Transverse colon (tissue), 4 donors: ENCODE measurements at regions not wholly inside any gene's neighbourhood (a gene's known extent, or its start where the extent isn't known, plus 50 kb on each side); places are given as distances from the start of the nearest gene placed in this dataset.

Experiments
- DNase-seq: peaks from one replicate; pipeline ENCODE4 v3.0.0-alpha.2; 2019
- H3K27ac ChIP-seq, 4 donors: fragments of 200-600 bp; sonication (generic); 2 replicates each; pipeline ENCODE4 v1.5.1; 2016 to 2018; ENCODE audit warnings: inconsistent platforms in 4 of 4
- H3K27me3 ChIP-seq: fragments of 200-600 bp; sonication (generic); 2 replicates; pipeline ENCODE4 v1.5.1; 2017; ENCODE audit warnings: inconsistent platforms
- H3K36me3 ChIP-seq, 4 donors: fragments of 200-600 bp; sonication (generic); 2 replicates each; pipeline ENCODE4 v1.5.1; 2017 to 2019; ENCODE audit warnings: inconsistent platforms in 4 of 4
- H3K4me1 ChIP-seq, 4 donors: fragments of 200-600 bp; sonication (generic); 2 replicates each; pipeline ENCODE4 v1.5.1; 2017 to 2020; ENCODE audit warnings: inconsistent platforms in 4 of 4
- H3K4me3 ChIP-seq, 4 donors: fragments of 200-600 bp; sonication (generic); 1 replicate in 1 of 4; 2 replicates in 3 of 4; pipeline versions ENCODE4 v1.5.1 to v1.6.1; 2017 to 2019; ENCODE audit warnings: inconsistent platforms in 4 of 4
- H3K9me3 ChIP-seq, 2 donors: fragments of 200-600 bp; sonication (generic); 2 replicates each; pipeline ENCODE4 v1.5.1; 2017 to 2019; ENCODE audit warnings: inconsistent platforms in 2 of 2
- EP300 ChIP-seq: sonication (generic); formaldehyde crosslinking; IDR thresholded peaks from one replicate; pipeline ENCODE4 v1.6.1; 2017; ENCODE audit warnings: antibody characterized with exemption, low read depth
- POLR2A ChIP-seq: fragments of 450-650 bp; IDR thresholded peaks from one replicate; pipeline ENCODE4 v1.6.1; 2016; ENCODE audit warnings: antibody characterized with exemption, mild to moderate bottlenecking, moderate library complexity
- POLR2AphosphoS5 ChIP-seq, 3 donors: sonication (generic); formaldehyde crosslinking; IDR thresholded peaks; one replicate each; pipeline ENCODE4 v1.6.1; 2016; ENCODE audit warnings: antibody characterized with exemption in 3 of 3
- WGBS, 2 donors: methylation state at CpG; one replicate each; pipeline ENCODE4 v1.1.5; 2018; ENCODE audit warnings: low coverage in 1 of 2; 5-methylcytosine and 5-hydroxymethylcytosine counted together
- in situ Hi-C, 4 donors: fragments of 200-750 bp; cut with MboI; loops; one replicate each; pipeline versions ENCODE4 v1.15.0 to v1.15.1; 2017; ENCODE audit warnings: low sequenced_read_pairs in 3 of 4, low pct_ligation_motif_present in 1 of 4, low pct_unique_long_range_greater_than_20kb in 1 of 4
- intact Hi-C: fragments of 100-400 bp; cut with DNase I; formaldehyde crosslinking; loops from one replicate; pipeline ENCODE4 v1.15.1; 2023; ENCODE audit warnings: low total_unique reads
- TF ChIP-seq, protein P1 (sequence below), 5 experiments: fragments of 200-600 bp in 3 of 5; fragments of 450-650 bp in 2 of 5; sonication (generic) in 3 of 5; IDR thresholded peaks; 1 replicate in 2 of 5; 2 replicates in 3 of 5; pipeline ENCODE4 v1.5.1; 2016 to 2017; ENCODE audit warnings: antibody characterized with exemption in 5 of 5, inconsistent platforms in 3 of 5, mild to moderate bottlenecking in 2 of 5, moderate library complexity in 1 of 5

DNA sequence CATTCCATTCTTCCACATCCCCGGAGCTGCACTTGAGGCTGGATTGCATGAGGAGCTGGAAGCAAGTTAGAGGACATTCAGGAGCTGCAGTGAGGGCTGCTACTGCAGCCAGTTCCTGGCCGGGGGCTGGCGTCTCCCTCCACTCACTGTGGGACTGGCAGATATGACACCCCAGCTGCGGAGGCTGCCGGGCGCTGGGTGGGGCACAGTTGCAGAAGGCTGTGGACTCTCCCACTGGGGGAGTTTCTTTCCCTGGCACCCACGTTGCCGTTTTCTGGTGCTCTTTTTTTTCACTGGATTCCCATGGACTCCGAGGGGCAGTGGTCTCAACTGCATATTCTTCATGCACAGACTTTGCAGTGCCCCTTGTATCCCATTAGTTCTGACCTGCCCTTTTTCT lies 351.1 kb upstream of the AJAP1 start:
- Histone ChIP-seq H3K4me3 (no peak overlapping the region), H3K9me3 (no peaks in the 10 kb centered on the region), H3K36me3 (no peaks in the 10 kb centered on the region), H3K27ac (no peak overlapping the region), H3K4me1 (no peaks in the 10 kb centered on the region), H3K27me3 (no peaks in the 10 kb centered on the region)
- intact Hi-C loops (no loop called here), in situ Hi-C loops (no loop called here)
- 67 to 90% methylated on average over 8 to 9 of the region's 9 CpGs for WGBS, 2 donors
- TF ChIP-seq POLR2A (no peak), EP300 (no peak), POLR2AphosphoS5 (IDR thresholded peaks at IDR 0.05) (no peak)
- TF ChIP-seq, protein P1, sequence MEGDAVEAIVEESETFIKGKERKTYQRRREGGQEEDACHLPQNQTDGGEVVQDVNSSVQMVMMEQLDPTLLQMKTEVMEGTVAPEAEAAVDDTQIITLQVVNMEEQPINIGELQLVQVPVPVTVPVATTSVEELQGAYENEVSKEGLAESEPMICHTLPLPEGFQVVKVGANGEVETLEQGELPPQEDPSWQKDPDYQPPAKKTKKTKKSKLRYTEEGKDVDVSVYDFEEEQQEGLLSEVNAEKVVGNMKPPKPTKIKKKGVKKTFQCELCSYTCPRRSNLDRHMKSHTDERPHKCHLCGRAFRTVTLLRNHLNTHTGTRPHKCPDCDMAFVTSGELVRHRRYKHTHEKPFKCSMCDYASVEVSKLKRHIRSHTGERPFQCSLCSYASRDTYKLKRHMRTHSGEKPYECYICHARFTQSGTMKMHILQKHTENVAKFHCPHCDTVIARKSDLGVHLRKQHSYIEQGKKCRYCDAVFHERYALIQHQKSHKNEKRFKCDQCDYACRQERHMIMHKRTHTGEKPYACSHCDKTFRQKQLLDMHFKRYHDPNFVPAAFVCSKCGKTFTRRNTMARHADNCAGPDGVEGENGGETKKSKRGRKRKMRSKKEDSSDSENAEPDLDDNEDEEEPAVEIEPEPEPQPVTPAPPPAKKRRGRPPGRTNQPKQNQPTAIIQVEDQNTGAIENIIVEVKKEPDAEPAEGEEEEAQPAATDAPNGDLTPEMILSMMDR (IDR thresholded peaks at IDR 0.05) = no peak
- DNase-seq = no peak

DNA sequence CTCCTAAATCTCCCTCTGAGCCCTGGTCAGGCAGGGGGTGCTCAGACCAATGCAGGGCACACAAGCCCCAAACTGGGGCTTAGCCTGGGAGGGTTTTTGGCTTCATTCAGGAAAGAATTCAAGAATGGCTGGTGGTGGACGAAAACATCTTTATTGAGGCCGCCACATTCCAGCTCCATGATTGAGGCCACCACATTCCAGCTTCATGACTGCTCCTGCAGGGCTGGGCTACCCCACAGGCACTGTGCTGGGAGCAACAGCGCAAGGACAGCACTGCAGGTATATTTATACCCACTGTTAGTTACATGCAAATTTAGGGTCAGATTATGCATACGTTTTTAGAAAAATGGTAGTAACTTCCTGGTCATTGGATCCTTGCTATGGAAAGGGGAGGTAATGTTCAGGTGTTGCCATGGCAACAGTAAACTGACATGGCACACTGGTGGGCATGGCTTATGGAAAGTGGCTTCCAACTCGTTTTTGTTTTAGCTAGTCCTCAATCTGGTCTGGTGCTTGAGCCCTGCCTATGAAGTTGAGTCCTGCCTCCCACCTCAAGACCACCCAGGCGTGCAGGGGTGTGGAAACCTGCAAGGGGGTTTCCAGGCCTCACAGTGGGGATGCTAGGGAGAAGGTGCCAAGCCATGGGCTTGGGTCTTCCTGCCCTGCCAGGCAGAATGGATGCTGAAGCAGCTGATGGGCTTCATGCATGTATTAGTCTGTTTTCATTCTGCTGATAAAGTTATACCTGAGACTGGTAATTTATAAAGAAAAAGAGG lies 348.7 kb upstream of the AJAP1 start:
- intact Hi-C loops = no loop called here
- Histone ChIP-seq H3K4me3 (no peak overlapping the region), H3K9me3 (no peaks in the 10 kb centered on the region), H3K27me3 (no peaks in the 10 kb centered on the region), H3K36me3 (no peaks in the 10 kb centered on the region), H3K27ac (no peak overlapping the region), H3K4me1 (no peaks in the 10 kb centered on the region)
- DNase-seq = no peak
- 79% methylated on average over 6 of the region's 6 CpGs; no CpG with 5 or more reads in 1 of the 2 donors for WGBS, 2 donors
- no peak for TF ChIP-seq POLR2A
- in situ Hi-C loops = no loop called here

DNA sequence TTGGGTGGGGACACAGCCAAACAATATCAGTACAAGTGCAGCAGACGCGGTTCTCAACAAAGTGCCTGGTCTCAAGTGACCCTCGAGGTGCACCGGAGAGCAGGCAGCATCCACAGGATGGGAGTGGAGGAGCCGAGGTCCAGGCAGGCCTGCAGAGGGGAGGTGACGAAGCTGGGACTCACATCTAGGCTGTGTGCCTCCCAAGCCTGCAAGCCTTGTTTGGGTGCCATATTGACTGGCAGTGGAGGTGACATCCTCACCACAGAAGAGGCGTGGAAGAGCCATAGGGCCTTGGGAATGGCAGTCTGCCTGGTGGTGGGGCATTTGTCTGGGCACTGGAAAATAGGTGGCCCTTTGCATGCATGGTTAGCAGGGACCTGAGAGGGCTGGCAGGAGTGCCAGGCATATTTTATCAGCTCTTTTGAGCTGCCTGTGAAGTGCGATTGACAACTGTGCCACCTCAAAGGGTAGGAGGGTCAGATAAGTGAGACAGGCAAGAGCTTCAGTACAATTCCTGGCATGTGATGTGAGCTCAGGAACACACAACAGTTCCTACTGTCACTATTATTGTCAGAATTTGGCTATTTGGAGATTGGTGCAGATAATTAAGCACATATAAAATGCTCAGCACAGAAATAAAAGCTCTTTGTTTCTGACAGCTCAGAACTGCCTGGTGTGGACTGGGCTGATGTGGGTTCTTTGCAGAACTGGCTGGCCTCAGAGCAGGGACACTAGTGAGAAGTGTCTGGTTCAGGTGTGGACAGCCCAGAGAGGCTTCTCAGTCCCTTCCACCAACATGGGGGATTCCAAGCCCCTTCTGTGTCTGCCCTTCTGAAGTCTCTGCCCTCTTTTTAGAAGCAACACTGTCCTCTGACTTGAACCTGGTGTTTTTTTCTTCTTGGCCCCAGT lies 347.6 kb upstream of the AJAP1 start:
- intact Hi-C loops = no loop called here
- WGBS, 2 donors = 90% methylated on average over 8 of the region's 8 CpGs; no CpG with 5 or more reads in 1 of the 2 donors
- Histone ChIP-seq H3K27me3 (no peaks in the 10 kb centered on the region), H3K36me3 (no peaks in the 10 kb centered on the region), H3K9me3 (no peaks in the 10 kb centered on the region), H3K27ac (no peak overlapping the region), H3K4me3 (no peak overlapping the region), H3K4me1 (no peaks in the 10 kb centered on the region)
- in situ Hi-C loops = no loop called here
- TF ChIP-seq EP300 (no peak), POLR2A (no peak), POLR2AphosphoS5 (IDR thresholded peaks at IDR 0.05) (no peak)
- TF ChIP-seq, protein P1 (IDR thresholded peaks at IDR 0.05) = no peak
- no peak for DNase-seq

DNA sequence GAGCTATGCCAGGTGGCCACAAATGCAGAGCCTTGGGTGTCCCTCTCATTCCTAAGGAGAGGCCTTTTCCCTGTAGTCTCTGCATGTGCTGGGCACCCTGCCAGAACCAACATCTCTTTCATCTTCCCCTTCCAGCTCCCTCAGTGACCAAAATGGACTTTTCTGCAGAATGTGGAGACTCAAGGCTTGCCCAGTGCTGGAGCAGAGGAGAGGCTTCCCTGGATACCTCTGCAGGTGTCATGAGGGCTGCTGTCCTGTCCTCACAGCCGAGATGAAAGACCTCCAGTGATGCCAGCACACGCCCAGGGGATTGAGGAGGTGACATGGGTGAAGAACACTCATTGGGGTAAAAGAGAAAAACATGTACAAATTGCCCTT lies 347.0 kb upstream of the AJAP1 start:
- no peak for DNase-seq
- TF ChIP-seq POLR2A (no peak), POLR2AphosphoS5 (IDR thresholded peaks at IDR 0.05) (no peak), EP300 (no peak)
- TF ChIP-seq, protein P1 (IDR thresholded peaks at IDR 0.05) = no peak
- H3K4me1 ChIP-seq = no peaks in the 10 kb centered on the region
- H3K27ac ChIP-seq = no peak overlapping the region
- 37 to 43% methylated on average over 2 of the region's 2 CpGs for WGBS, 2 donors
- H3K9me3 ChIP-seq = no peaks in the 10 kb centered on the region
- no peaks in the 10 kb centered on the region for H3K27me3 ChIP-seq
- H3K4me3 ChIP-seq = no peak overlapping the region
- in situ Hi-C loops (no loop called here), intact Hi-C loops (no loop called here)
- no peaks in the 10 kb centered on the region for H3K36me3 ChIP-seq
